Loucy (cell line): ENCODE measurements at regions not wholly inside any gene's neighbourhood (a gene's known extent, or its start where the extent isn't known, plus 50 kb on each side); places are given as distances from the start of the nearest gene placed in this dataset.

ENCODE experiments used
- H2AFZ ChIP-seq: fragments of 200-600 bp; sonication (generic); 2 replicates; pipeline ENCODE4 v1.6.0; 2016; ENCODE audit warnings: antibody characterized with exemption, mild to moderate bottlenecking, low read length, moderate library complexity
- H3F3A ChIP-seq: fragments of 200-600 bp; 2 replicates; pipeline ENCODE4 v1.6.0; 2016; ENCODE audit warnings: antibody characterized with exemption, low read depth, mild to moderate bottlenecking
- H3K27me3 ChIP-seq: fragments of 200-600 bp; sonication (generic); 2 replicates; pipeline ENCODE4 v1.6.1; 2014; ENCODE audit warnings: low read length, mild to moderate bottlenecking; ENCODE audit not compliant: insufficient read depth, poor library complexity, severe bottlenecking
- H3K36me3 ChIP-seq: fragments of 200-600 bp; sonication (generic); 2 replicates; pipeline ENCODE4 v1.6.1; 2016; ENCODE audit warnings: low read length; ENCODE audit not compliant: insufficient read depth
- H3K4me1 ChIP-seq: fragments of 200-600 bp; sonication (generic); 2 replicates; pipeline ENCODE4 v1.5.1; 2014; ENCODE audit warnings: low read length, mild to moderate bottlenecking; ENCODE audit not compliant: insufficient read depth, poor library complexity, severe bottlenecking
- H3K4me2 ChIP-seq: fragments of 200-600 bp; sonication (generic); 2 replicates; pipeline ENCODE4 v1.6.0; 2014; ENCODE audit warnings: antibody characterized with exemption, low read length, low read depth, mild to moderate bottlenecking; ENCODE audit not compliant: poor library complexity, severe bottlenecking
- H3K4me3 ChIP-seq: fragments of 200-600 bp; sonication (generic); 2 replicates; pipeline ENCODE4 v1.5.1; 2014; ENCODE audit warnings: low read length, mild to moderate bottlenecking, mixed read lengths; ENCODE audit not compliant: poor library complexity, severe bottlenecking
- H3K79me2 ChIP-seq: fragments of 200-600 bp; sonication (generic); 2 replicates; pipeline ENCODE4 v1.6.1; 2014; ENCODE audit warnings: low read length; ENCODE audit not compliant: insufficient read depth
- H3K9ac ChIP-seq: fragments of 200-600 bp; sonication (generic); 2 replicates; pipeline ENCODE4 v1.6.0; 2014; ENCODE audit warnings: mild to moderate bottlenecking, low read depth, low read length, moderate library complexity; ENCODE audit not compliant: poor library complexity, severe bottlenecking
- H3K9me2 ChIP-seq: fragments of 200-600 bp; sonication (generic); replicated peaks from 2 replicates; pipeline ENCODE4 v1.6.1; 2016; ENCODE audit warnings: low read depth, low read length, mixed read lengths
- H3K9me3 ChIP-seq: fragments of 200-600 bp; sonication (generic); 2 replicates; pipeline ENCODE4 v1.6.1; 2014; ENCODE audit warnings: mild to moderate bottlenecking, antibody characterized with exemption, low read length, low read depth; ENCODE audit not compliant: insufficient read depth
- H4K20me1 ChIP-seq: fragments of 200-600 bp; sonication (generic); 2 replicates; pipeline ENCODE4 v1.6.0; 2014; ENCODE audit warnings: antibody characterized with exemption, low read length, mild to moderate bottlenecking; ENCODE audit not compliant: insufficient read depth, poor library complexity, severe bottlenecking
- CTCF ChIP-seq: fragments of 200-600 bp; sonication (generic); conservative IDR thresholded peaks from 2 replicates; pipeline ENCODE4 v1.5.1; 2014; ENCODE audit warnings: mild to moderate bottlenecking, antibody characterized with exemption, low read length
- EZH2phosphoT487 ChIP-seq: fragments of 200-600 bp; IDR thresholded peaks from 2 replicates; pipeline ENCODE4 v1.6.1; 2018; ENCODE audit warnings: antibody characterized with exemption, mild to moderate bottlenecking, moderate library complexity, borderline replicate concordance

- Histone ChIP-seq H3K9me3 (no peaks in the 10 kb centered on the region), H3K4me2 (peak overlapping the region; percentile 55), H3K79me2 (no peaks in the 10 kb centered on the region), H3K9me2 (no peaks in the 10 kb centered on the region), H2AFZ (0 out of 2 replicates have a peak overlapping the region, but pooled peaks have one; percentile 22), H3K4me1 (peaks cover 32% of the 10 kb centered on the region), H3K36me3 (no peaks in the 10 kb centered on the region), H3K9ac (no peak overlapping the region), H4K20me1 (no peaks in the 10 kb centered on the region), H3K4me3 (peak overlapping the region; percentile 23), H3F3A (no peaks in the 10 kb centered on the region), H3K27me3 (no peaks in the 10 kb centered on the region)
- no peak for TF ChIP-seq CTCF
- TF ChIP-seq EZH2phosphoT487 = no peak
Observed at GRCh38 chr7:9711259-9711918, 1262.3 kb upstream of the PHF14 start.

GRCh38 chr7:9718071-9718661, 1255.5 kb upstream of the PHF14 start:
- H3K27me3 ChIP-seq = no peaks in the 10 kb centered on the region
- H3K79me2 ChIP-seq = no peaks in the 10 kb centered on the region
- H2AFZ ChIP-seq = peak overlapping the region; percentile 24; the same call in 1 of the 2 replicates
- no peaks in the 10 kb centered on the region for H4K20me1 ChIP-seq
- H3K4me2 ChIP-seq = no peak overlapping the region
- H3K4me3 ChIP-seq = no peak overlapping the region
- TF ChIP-seq EZH2phosphoT487 (no peak), CTCF (no peak)
- no peaks in the 10 kb centered on the region for H3F3A ChIP-seq
- peaks cover 4% of the 10 kb centered on the region for H3K4me1 ChIP-seq
- H3K36me3 ChIP-seq = no peaks in the 10 kb centered on the region
- peaks cover 3% of the 10 kb centered on the region; the same call in 1 of the 2 replicates for H3K9me3 ChIP-seq
- H3K9ac ChIP-seq = no peak overlapping the region
- no peaks in the 10 kb centered on the region for H3K9me2 ChIP-seq

- Histone ChIP-seq H3K4me1 (no peaks in the 10 kb centered on the region), H3K36me3 (no peaks in the 10 kb centered on the region), H3K79me2 (no peaks in the 10 kb centered on the region), H3K4me3 (no peak overlapping the region), H3K9me3 (peaks cover 5% of the 10 kb centered on the region; the same call in 1 of the 2 replicates), H3K9me2 (no peaks in the 10 kb centered on the region), H3K9ac (no peak overlapping the region), H3K27me3 (no peaks in the 10 kb centered on the region), H2AFZ (no peak overlapping the region), H3K4me2 (no peak overlapping the region), H4K20me1 (no peaks in the 10 kb centered on the region), H3F3A (no peaks in the 10 kb centered on the region)
- TF ChIP-seq EZH2phosphoT487 = no peak
- TF ChIP-seq CTCF = no peak
Observed at GRCh38 chr7:9719303-9719702, 1254.4 kb upstream of the PHF14 start.
